ENCODE measurements at regions not wholly inside any gene's neighbourhood (a gene's known extent, or its start where the extent isn't known, plus 50 kb on each side); places are given as distances from the start of the nearest gene placed in this dataset.

- Histone ChIP-seq H2AFZ (ENCODE audit: low read length) (no peak overlapping the region), H2BK15ac (ENCODE audit: low read depth, low read length) (no peak overlapping the region), H4K91ac (ENCODE audit: insufficient read length, low read depth, low read length) (no peak overlapping the region), H3K27ac (ENCODE audit: insufficient read length, low read depth, low read length) (no peak overlapping the region), H2BK120ac (ENCODE audit: low read depth, low read length, poor library complexity, severe bottlenecking) (no peak overlapping the region), H3K9me3 (ENCODE audit: control insufficient read depth, low read depth, low read length) (no peaks in the 10 kb centered on the region), H2BK12ac (ENCODE audit: insufficient read length, low read depth, low read length) (no peak overlapping the region), H3K56ac (ENCODE audit: insufficient read length, low read depth, low read length) (no peak overlapping the region), H3K4ac (ENCODE audit: low read depth, low read length) (no peak overlapping the region), H2BK5ac (ENCODE audit: insufficient read length, low read length) (no peak overlapping the region), H4K5ac (ENCODE audit: insufficient read length, low read depth, low read length) (no peak overlapping the region), H3K4me2 (ENCODE audit: insufficient read depth, insufficient read length, low read length) (no peak overlapping the region), H3K79me2 (ENCODE audit: insufficient read depth, low read length) (no peaks in the 10 kb centered on the region), H3K4me1 (ENCODE audit: insufficient read depth, low read length) (no peaks in the 10 kb centered on the region), H2AK5ac (ENCODE audit: insufficient read length, low read length) (no peak overlapping the region), H3T11ph (ENCODE audit: low read length) (no peak overlapping the region), H2BK20ac (ENCODE audit: low read depth, low read length, poor library complexity, severe bottlenecking) (no peak overlapping the region), H3K23ac (ENCODE audit: insufficient read length, low read depth, low read length) (no peak overlapping the region), H4K8ac (replicated peaks; ENCODE audit: insufficient read length, low read depth, low read length) (no peak overlapping the region), H3K79me1 (ENCODE audit: insufficient read depth, low read depth, low read length, poor library complexity, severe bottlenecking) (no peaks in the 10 kb centered on the region), H3K18ac (ENCODE audit: insufficient read length, low read depth, low read length) (no peak overlapping the region), H3K14ac (ENCODE audit: insufficient read depth, low read length) (no peak overlapping the region), H4K20me1 (ENCODE audit: control insufficient read depth, insufficient read depth, insufficient read length) (no peaks in the 10 kb centered on the region), H3K23me2 (ENCODE audit: insufficient read length, low read depth, low read length, poor library complexity, severe bottlenecking) (no peaks in the 10 kb centered on the region), H3K27me3 (ENCODE audit: insufficient read depth, low read length) (no peaks in the 10 kb centered on the region), H3K9ac (ENCODE audit: extremely low read depth, insufficient read length, low read length) (no peak overlapping the region)
- Mint-ChIP-seq H3K4me1 (peaks cover 0 to 2% of the 10 kb centered on the region in 2 experiments; a peak in 1 of 4 replicates), H3K27me3 (ENCODE audit: low read depth) (peaks cover 49% of the 10 kb centered on the region), H3K36me3 (ENCODE audit: insufficient read depth in 1 of 3, low read depth in 3 of 3) (no peaks in the 10 kb centered on the region), H3K9me3 (no peaks in the 10 kb centered on the region), H3K4me3 (no peak overlapping the region), H3K27ac (no peak overlapping the region)
- no peak for DNase-seq
- TF ChIP-seq CTCF (conservative IDR thresholded peaks at IDR 0.05) = no peak
- no CpG with 5 or more reads among the region's 3 CpGs for WGBS (ENCODE audit: extremely low coverage, insufficient read length, low lambda C conversion rate)
Observed at GRCh38 chr9:38159599-38159998, 90.6 kb upstream of the SHB start.

Data from H9 (cell line).